H1 (cell line): ENCODE measurements at regions not wholly inside any gene's neighbourhood (a gene's known extent, or its start where the extent isn't known, plus 50 kb on each side); places are given as distances from the start of the nearest gene placed in this dataset.

Experiments used
- CHD2 ChIP-seq: IDR thresholded peaks from 2 replicates; pipeline ENCODE4 v1.6.1; 2012; ENCODE audit warnings: low read length, improper control_type of control experiment
- NRF1 ChIP-seq: IDR thresholded peaks from 2 replicates; pipeline ENCODE4 v1.6.1; 2011; ENCODE audit warnings: mild to moderate bottlenecking, low read depth, low read length, improper control_type of control experiment
- POLR2A ChIP-seq, 2 experiments: IDR thresholded peaks; 1 replicate in 1 of 2; 2 replicates in 1 of 2; pipeline ENCODE4 v1.6.1; 2011; ENCODE audit warnings: low read depth in 2 of 2, low read length in 2 of 2, mild to moderate bottlenecking in 2 of 2; ENCODE audit errors: control extremely low read depth in 1 of 2
- TF ChIP-seq, protein P1 (sequence below), 3 experiments: IDR thresholded peaks; 1 replicate in 2 of 3; 2 replicates in 1 of 3; pipeline versions ENCODE4 v1.5.1 to v1.6.1; 2011; ENCODE audit warnings: low read length in 3 of 3, mild to moderate bottlenecking in 3 of 3, inconsistent platforms in 2 of 3, low read depth in 1 of 3, moderate library complexity in 1 of 3; ENCODE audit not compliant: insufficient read depth in 1 of 3; ENCODE audit errors: control extremely low read depth in 1 of 3

GRCh38 chr2:181367906-181368435 lies 89.2 kb upstream of the ITGA4 start:
- TF ChIP-seq POLR2A (IDR thresholded peaks at IDR 0.05; ENCODE audit: control extremely low read depth in 1 of 2, low read depth in 2 of 2, low read length in 2 of 2), result no peak
- no peak for TF ChIP-seq CHD2
- TF ChIP-seq, protein P1, sequence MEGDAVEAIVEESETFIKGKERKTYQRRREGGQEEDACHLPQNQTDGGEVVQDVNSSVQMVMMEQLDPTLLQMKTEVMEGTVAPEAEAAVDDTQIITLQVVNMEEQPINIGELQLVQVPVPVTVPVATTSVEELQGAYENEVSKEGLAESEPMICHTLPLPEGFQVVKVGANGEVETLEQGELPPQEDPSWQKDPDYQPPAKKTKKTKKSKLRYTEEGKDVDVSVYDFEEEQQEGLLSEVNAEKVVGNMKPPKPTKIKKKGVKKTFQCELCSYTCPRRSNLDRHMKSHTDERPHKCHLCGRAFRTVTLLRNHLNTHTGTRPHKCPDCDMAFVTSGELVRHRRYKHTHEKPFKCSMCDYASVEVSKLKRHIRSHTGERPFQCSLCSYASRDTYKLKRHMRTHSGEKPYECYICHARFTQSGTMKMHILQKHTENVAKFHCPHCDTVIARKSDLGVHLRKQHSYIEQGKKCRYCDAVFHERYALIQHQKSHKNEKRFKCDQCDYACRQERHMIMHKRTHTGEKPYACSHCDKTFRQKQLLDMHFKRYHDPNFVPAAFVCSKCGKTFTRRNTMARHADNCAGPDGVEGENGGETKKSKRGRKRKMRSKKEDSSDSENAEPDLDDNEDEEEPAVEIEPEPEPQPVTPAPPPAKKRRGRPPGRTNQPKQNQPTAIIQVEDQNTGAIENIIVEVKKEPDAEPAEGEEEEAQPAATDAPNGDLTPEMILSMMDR (IDR thresholded peaks at IDR 0.05; ENCODE audit: control extremely low read depth in 1 of 3, insufficient read depth in 1 of 3, low read depth in 1 of 3, low read length in 3 of 3), result no peak
- no peak for TF ChIP-seq NRF1
